HepG2 (cell line): ENCODE measurements at regions not wholly inside any gene's neighbourhood (a gene's known extent, or its start where the extent isn't known, plus 50 kb on each side); places are given as distances from the start of the nearest gene placed in this dataset.

Experiments used
- ATAC-seq: fragments of 200-7000 bp; cut with Tn5 transposase; 3 replicates; pipeline ENCODE4 v1.9.1; 2020; ENCODE audit warnings: mild to moderate bottlenecking, moderate library complexity
- BruUV-seq: library from RNA; stranded (reverse); fragments of 400-500 nt; replicated peaks from 2 replicates; lab custom pipeline; 2021; lab: Mats Ljungman, UMichigan
- CTCF ChIA-PET: fragments of 300-600 bp; formaldehyde crosslinking; extraction: SDS; loops from one replicate; lab custom pipeline; 2021; ENCODE audit warnings: low total read pairs, inconsistent platforms, low intra/inter-chr PET ratio; lab: Yijun Ruan, JAX
- POLR2A ChIA-PET: fragments of 350-600 bp; sonication (Branson Sonifier 250); formaldehyde crosslinking; loops from one replicate; lab custom pipeline; 2020; ENCODE audit warnings: antibody characterized with exemption, inconsistent platforms; lab: Yijun Ruan, JAX
- DNase-seq: peaks from one replicate; pipeline ENCODE4 v3.0.0-alpha.2; 2015; ENCODE audit warnings: low spot score
- FAIRE-seq: peaks from 3 replicates; lab custom pipeline; 2011; peaks lifted over from hg19 to GRCh38; lab: Jason Lieb, UNC
- H2AFZ ChIP-seq: one replicate; pipeline ENCODE4 v1.6.1; 2011; ENCODE audit warnings: low read length, inconsistent platforms
- H3K27ac ChIP-seq: fragments of 300-600 bp; 3 replicates; pipeline ENCODE4 v1.8.0; 2011; ENCODE audit warnings: mixed run types, mild to moderate bottlenecking, mixed read lengths, low read length, inconsistent platforms; ENCODE audit not compliant: insufficient read depth; ENCODE audit errors: extremely low read length
- H3K27me3 ChIP-seq, 2 experiments: fragments of 200-600 bp in 1 of 2; 2 replicates in 1 of 2; 3 replicates in 1 of 2; pipeline versions ENCODE4 v1.6.0 to v1.8.0; 2011; ENCODE audit warnings: low read length in 2 of 2, mild to moderate bottlenecking in 2 of 2, moderate library complexity in 2 of 2, inconsistent platforms in 1 of 2; ENCODE audit not compliant: insufficient read depth in 2 of 2, control insufficient read depth in 1 of 2
- H3K36me3 ChIP-seq, 2 experiments: fragments of 200-600 bp in 1 of 2; replicated peaks in 1 of 2; 2 replicates in 1 of 2; 3 replicates in 1 of 2; pipeline versions ENCODE4 v1.5.1 to v1.8.0; 2011; ENCODE audit warnings: low read length in 2 of 2, inconsistent platforms in 1 of 2; ENCODE audit not compliant: insufficient read depth in 2 of 2, control insufficient read depth in 1 of 2
- H3K4me1 ChIP-seq: 2 replicates; pipeline ENCODE4 v1.5.1; 2012; ENCODE audit warnings: low read length, inconsistent platforms; ENCODE audit not compliant: insufficient read depth
- H3K4me2 ChIP-seq: 2 replicates; pipeline ENCODE4 v1.6.0; 2011; ENCODE audit warnings: low read depth, low read length, inconsistent platforms
- H3K4me3 ChIP-seq, 3 experiments: fragments of 200-600 bp in 1 of 3; sonication (generic), shearing (Covaris generic) in 1 of 3; replicated peaks in 1 of 3; 2 replicates each; pipeline ENCODE4 v1.5.1; 2011 to 2016; ENCODE audit warnings: low read length in 3 of 3, inconsistent platforms in 2 of 3, low read depth in 2 of 3, mild to moderate bottlenecking in 2 of 3, control low read depth in 1 of 3, mixed read lengths in 1 of 3; ENCODE audit not compliant: insufficient read depth in 1 of 3
- H3K79me2 ChIP-seq: one replicate; pipeline ENCODE4 v1.6.1; 2011; ENCODE audit warnings: low read length, inconsistent platforms; ENCODE audit not compliant: insufficient read depth
- H3K9ac ChIP-seq: 2 replicates; pipeline ENCODE4 v1.6.0; 2011; ENCODE audit warnings: mild to moderate bottlenecking, low read depth, low read length, inconsistent platforms; ENCODE audit not compliant: insufficient read depth
- H3K9me3 ChIP-seq: 2 replicates; pipeline ENCODE4 v1.5.1; 2012; ENCODE audit warnings: mild to moderate bottlenecking, low read length
- H4K20me1 ChIP-seq: 2 replicates; pipeline ENCODE4 v1.6.0; 2011; ENCODE audit warnings: inconsistent platforms, mild to moderate bottlenecking, low read length, moderate library complexity; ENCODE audit not compliant: insufficient read depth
- BCL3 ChIP-seq: sonication (generic); formaldehyde crosslinking; IDR thresholded peaks from 2 replicates; pipeline ENCODE4 v1.5.1; 2020; ENCODE audit warnings: mild to moderate bottlenecking, missing genetic modification reagents, moderate library complexity
- BHLHE40 ChIP-seq: IDR thresholded peaks from 2 replicates; pipeline ENCODE4 v1.6.1; 2011; ENCODE audit warnings: low read length, improper control_type of control experiment
- EEA1 ChIP-seq: sonication (generic); formaldehyde crosslinking; IDR thresholded peaks from 2 replicates; pipeline ENCODE4 v1.5.1; 2020; ENCODE audit warnings: mild to moderate bottlenecking, missing genetic modification reagents, borderline replicate concordance
- HNRNPH1 ChIP-seq: fragments of 200-400 bp; formaldehyde crosslinking; optimal IDR thresholded peaks from 2 replicates; pipeline ENCODE3; 2017; ENCODE audit warnings: mild to moderate bottlenecking, low read depth, low read length
- KAT7 ChIP-seq: IDR thresholded peaks from 2 replicates; pipeline ENCODE4 v1.6.1; 2018; ENCODE audit warnings: borderline replicate concordance, missing compliant biosample characterization
- KAT8 ChIP-seq: IDR thresholded peaks from 2 replicates; pipeline ENCODE4 v1.6.1; 2016; ENCODE audit warnings: missing genetic modification reagents, missing compliant biosample characterization
- KLF12 ChIP-seq: sonication (generic); formaldehyde crosslinking; IDR thresholded peaks from 2 replicates; pipeline ENCODE4 v1.4.0; 2020; ENCODE audit warnings: missing genetic modification reagents, borderline replicate concordance
- LBX2 ChIP-seq: sonication (generic); formaldehyde crosslinking; IDR thresholded peaks from 2 replicates; pipeline ENCODE4 v1.5.0; 2020; ENCODE audit warnings: missing genetic modification reagents, mild to moderate bottlenecking, borderline replicate concordance
- MAZ ChIP-seq, 2 experiments: sonication (generic) in 1 of 2; formaldehyde crosslinking in 1 of 2; IDR thresholded peaks; 2 replicates each; pipeline versions ENCODE4 v1.5.0 to v1.6.1; 2012 to 2020; ENCODE audit warnings: low read depth in 2 of 2, mild to moderate bottlenecking in 2 of 2, borderline replicate concordance in 1 of 2, improper control_type of control experiment in 1 of 2, low read length in 1 of 2, missing genetic modification reagents in 1 of 2, moderate library complexity in 1 of 2
- MED13 ChIP-seq: sonication (generic); formaldehyde crosslinking; IDR thresholded peaks from 2 replicates; pipeline ENCODE4 v1.5.0; 2020; ENCODE audit warnings: missing genetic modification reagents
- NBN ChIP-seq: fragments of 450-650 bp; conservative IDR thresholded peaks from 2 replicates; pipeline ENCODE4 v1.6.1; 2017
- SMARCC2 ChIP-seq: fragments of 450-650 bp; IDR thresholded peaks from 2 replicates; pipeline ENCODE4 v1.6.1; 2017; ENCODE audit warnings: antibody characterized with exemption, mild to moderate bottlenecking
- ZBTB38 ChIP-seq: sonication (generic); formaldehyde crosslinking; IDR thresholded peaks from 2 replicates; pipeline ENCODE4 v1.5.1; 2020; ENCODE audit warnings: mild to moderate bottlenecking, missing genetic modification reagents
- ZFP1 ChIP-seq: IDR thresholded peaks from 2 replicates; pipeline ENCODE4 v1.6.1; 2016
- ZNF562 ChIP-seq: sonication (generic); formaldehyde crosslinking; IDR thresholded peaks from 2 replicates; pipeline ENCODE4 v1.8.0; 2022; ENCODE audit warnings: missing genetic modification reagents, borderline replicate concordance
- ZNF569 ChIP-seq: sonication (generic); formaldehyde crosslinking; IDR thresholded peaks from 2 replicates; pipeline ENCODE4 v1.5.0; 2020; ENCODE audit warnings: mild to moderate bottlenecking, missing genetic modification reagents, moderate library complexity, borderline replicate concordance
- WGBS: methylation state at CpG from one replicate; pipeline ENCODE4 v1.1.6; 2017; ENCODE audit warnings: low lambda C conversion rate; 5-methylcytosine and 5-hydroxymethylcytosine counted together
- in situ Hi-C: cut with HindIII; loops from 2 replicates; pipeline ENCODE4 v1.10.0; 2017; ENCODE audit warnings: low pct_unique_long_range_greater_than_20kb; ENCODE audit not compliant: extremely low pct_ligation_motif_present
- intact Hi-C: fragments of 100-400 bp; cut with micrococcal nuclease; formaldehyde crosslinking; loops from one replicate; pipeline ENCODE4 v1.10.0; 2022; ENCODE audit not compliant: unreplicated experiment

- peaks cover 3 to 28% of the 10 kb centered on the region in 2 experiments; a peak in 4 of 5 replicates for H3K27me3 ChIP-seq
- no peak overlapping the region for H3K4me3 ChIP-seq
- no peak overlapping the region for H3K27ac ChIP-seq
- in situ Hi-C loops (no loop called here), intact Hi-C loops (no loop called here)
- H3K36me3 ChIP-seq = no peaks in the 10 kb centered on the region
- no peaks in the 10 kb centered on the region for H4K20me1 ChIP-seq
- H3K4me1 ChIP-seq = no peaks in the 10 kb centered on the region
- no peaks in the 10 kb centered on the region for H3K9me3 ChIP-seq
- no peaks in the 10 kb centered on the region for H3K79me2 ChIP-seq
- ATAC-seq (peak; percentile 35; the same call in 1 of the 3 replicates), FAIRE-seq (no peak), DNase-seq (no peak)
- ChIA-PET POLR2A (no interaction called here), CTCF (no interaction called here)
- H2AFZ ChIP-seq = no peak overlapping the region
- no peak overlapping the region for H3K9ac ChIP-seq
- TF ChIP-seq BCL3 (CRISPR knock-in tag) (no peak), KAT8 (CRISPR knock-in tag) (no peak), ZBTB38 (CRISPR knock-in tag) (no peak), BHLHE40 (no peak)
- no TSS peak for BruUV-seq
- H3K4me2 ChIP-seq = no peak overlapping the region
- WGBS = 10% methylated on average over 12 of the region's 16 CpGs
Observed at GRCh38 chr13:111554539-111555267, 234.3 kb downstream of the TEX29 start.

DNA sequence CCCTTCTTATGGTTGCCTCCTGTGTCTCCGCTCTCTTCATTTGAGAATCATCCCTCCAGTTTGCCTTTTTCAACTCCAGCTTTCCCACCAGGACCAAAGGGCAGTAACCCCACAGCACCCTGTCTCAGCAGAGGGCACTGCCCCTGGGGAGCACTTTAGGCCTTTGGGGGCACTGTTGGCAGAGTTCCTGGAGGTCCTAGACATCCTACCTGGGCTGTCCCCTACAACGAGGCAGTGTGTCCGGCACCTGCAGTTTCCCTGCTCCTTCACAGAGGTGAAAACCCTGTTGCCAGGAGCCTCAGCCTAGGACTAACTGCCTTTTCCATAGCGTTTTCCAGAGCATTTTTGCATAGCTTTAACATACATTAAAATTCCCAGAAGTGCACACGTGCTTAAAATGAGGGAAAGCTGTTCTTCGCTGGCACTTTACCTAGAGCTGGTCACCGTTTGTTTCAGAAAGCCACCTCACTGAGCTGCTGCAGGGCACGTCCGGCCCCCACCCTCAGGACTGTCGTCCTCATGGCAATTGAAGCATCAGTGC, 234.9 kb downstream of the TEX29 start:
- Histone ChIP-seq H3K79me2 (no peaks in the 10 kb centered on the region), H3K9me3 (no peaks in the 10 kb centered on the region), H3K4me1 (no peaks in the 10 kb centered on the region), H4K20me1 (no peaks in the 10 kb centered on the region), H2AFZ (no peak overlapping the region), H3K9ac (no peak overlapping the region), H3K27me3 (peaks cover 5 to 35% of the 10 kb centered on the region in 2 experiments; a peak in 4 of 5 replicates), H3K27ac (no peak overlapping the region), H3K4me2 (no peak overlapping the region), H3K4me3 (no peak overlapping the region), H3K36me3 (no peaks in the 10 kb centered on the region)
- ATAC-seq = no peak
- WGBS = 14% methylated on average over 10 of the region's 10 CpGs
- CTCF ChIA-PET = no interaction called here
- DNase-seq = no peak
- intact Hi-C loops (no loop called here), in situ Hi-C loops (no loop called here)
- FAIRE-seq = no peak
- BruUV-seq = no TSS peak
- TF ChIP-seq NBN (no peak), HNRNPH1 (no peak), EEA1 (CRISPR knock-in tag) (no peak), KLF12 (no peak), MAZ (IDR thresholded peaks at IDR 0.05; ENCODE audit: borderline replicate concordance, low read depth, low read length) (no peak), MAZ (CRISPR knock-in tag; IDR thresholded peaks at IDR 0.05; ENCODE audit: low read depth) (no peak), MED13 (CRISPR knock-in tag) (no peak), ZFP1 (CRISPR knock-in tag) (no peak), LBX2 (no peak), ZNF562 (CRISPR knock-in tag) (no peak), SMARCC2 (no peak), KAT7 (CRISPR knock-in tag) (no peak), ZNF569 (CRISPR knock-in tag) (no peak)
- TF ChIP-seq, all 625 proteins: peak for 0
- POLR2A ChIA-PET = no interaction called here
